GM20000 (cell line): ENCODE measurements at regions not wholly inside any gene's neighbourhood (a gene's known extent, or its start where the extent isn't known, plus 50 kb on each side); places are given as distances from the start of the nearest gene placed in this dataset.

ENCODE experiments used
- DNase-seq: peaks from one replicate; pipeline ENCODE4 v3.0.0; 2012; ENCODE audit warnings: low spot score
- CTCF ChIP-seq: IDR thresholded peaks from 2 replicates; pipeline ENCODE4 v1.5.1; 2012; ENCODE audit warnings: mild to moderate bottlenecking, control low read depth; ENCODE audit errors: extremely low read depth, missing control alignments

GRCh38 chr21:18902660-18903059, 499.1 kb upstream of the TMPRSS15 start:
- no peak for DNase-seq
- no peak for TF ChIP-seq CTCF

- no peak for TF ChIP-seq CTCF
- no peak for DNase-seq
Measured at GRCh38 chr21:18907076-18907475, 503.5 kb upstream of the TMPRSS15 start.

- TF ChIP-seq CTCF, result no peak
- no peak for DNase-seq
Measured at GRCh38 chr21:18908641-18909040, 505.1 kb upstream of the TMPRSS15 start.

GRCh38 chr21:18913914-18914313, 510.3 kb upstream of the TMPRSS15 start:
- TF ChIP-seq CTCF, result no peak

GRCh38 chr21:18914570-18914969, 511.0 kb upstream of the TMPRSS15 start:
- DNase-seq, result no peak
- TF ChIP-seq CTCF, result no peak

More at GRCh38 chr21:18913914-18914313, 510.3 kb upstream of the TMPRSS15 start:
- DNase-seq, result no peak

- DNase-seq, result no peak
- no peak for TF ChIP-seq CTCF
Measured at GRCh38 chr21:18917622-18918021, 514.0 kb upstream of the TMPRSS15 start.

- DNase-seq, result no peak
- TF ChIP-seq CTCF, result no peak
Measured at GRCh38 chr21:18931237-18931636, 527.7 kb upstream of the TMPRSS15 start.
